KG1 (cell line): ENCODE measurements at regions not wholly inside any gene's neighbourhood (a gene's known extent, or its start where the extent isn't known, plus 50 kb on each side); places are given as distances from the start of the nearest gene placed in this dataset.

Experiments
- DNase-seq: peaks from one replicate; lab custom pipeline; 2025; lab: John Stamatoyannopoulos, UW

DNA sequence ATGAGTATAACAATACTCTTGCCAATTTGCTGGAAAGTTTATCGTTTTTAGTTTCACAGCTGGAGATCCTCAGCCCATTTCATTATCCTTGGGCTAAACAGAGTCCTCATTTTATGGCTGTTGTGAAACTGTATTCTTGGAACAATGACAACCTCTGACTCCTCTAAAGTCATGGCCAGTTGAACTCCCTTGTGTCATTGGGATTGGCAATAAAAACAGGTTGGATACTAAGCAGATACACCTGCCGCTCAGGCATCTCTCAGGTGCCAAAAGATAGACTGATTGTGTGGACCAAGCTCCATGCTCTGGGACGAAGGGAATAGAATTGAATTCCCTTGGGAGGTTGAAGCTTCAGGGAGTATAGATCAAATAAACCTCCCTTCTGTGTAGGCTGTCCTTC lies 182.2 kb downstream of the WDR11 start:
- DNase-seq, result no peak

DNA sequence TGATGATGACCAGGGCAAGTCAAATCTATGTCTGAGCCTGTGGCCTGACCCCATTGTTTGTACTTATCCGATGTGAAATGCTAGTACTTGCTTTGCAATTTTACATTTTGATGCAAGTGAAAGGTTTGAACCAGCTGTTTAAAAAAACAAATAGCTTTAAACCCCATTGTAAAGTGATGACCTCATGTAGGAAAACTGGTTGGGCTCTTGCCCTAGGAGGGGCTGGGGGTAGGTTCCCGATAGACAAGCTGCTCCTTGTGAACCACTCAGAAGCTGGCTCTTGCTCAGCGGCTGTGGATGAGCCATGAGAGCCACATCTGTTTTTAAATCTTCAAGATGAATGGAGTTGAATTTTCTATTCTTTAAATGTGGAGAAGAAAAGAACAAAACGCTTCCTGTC lies 185.3 kb downstream of the WDR11 start:
- no peak for DNase-seq

DNA sequence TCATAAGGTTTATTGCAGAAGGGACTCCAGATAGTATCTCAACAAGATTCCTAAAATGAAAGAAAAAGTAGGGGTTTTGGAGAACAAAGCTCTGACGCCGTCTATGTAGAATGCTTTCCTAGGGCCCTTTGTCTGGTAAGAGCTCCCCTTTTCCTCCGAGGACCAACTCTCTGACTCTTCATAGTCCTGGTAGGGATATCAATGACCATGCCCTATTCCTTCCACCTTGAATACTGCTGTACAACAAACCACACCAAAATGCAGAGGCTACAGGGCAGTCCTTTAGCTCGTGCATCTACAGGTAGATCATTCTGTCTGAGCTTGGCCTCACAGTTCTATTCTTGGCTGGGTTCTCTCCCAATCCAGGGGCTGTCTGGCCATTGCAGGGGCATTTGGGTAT lies 190.3 kb downstream of the WDR11 start:
- DNase-seq, result no peak

DNA sequence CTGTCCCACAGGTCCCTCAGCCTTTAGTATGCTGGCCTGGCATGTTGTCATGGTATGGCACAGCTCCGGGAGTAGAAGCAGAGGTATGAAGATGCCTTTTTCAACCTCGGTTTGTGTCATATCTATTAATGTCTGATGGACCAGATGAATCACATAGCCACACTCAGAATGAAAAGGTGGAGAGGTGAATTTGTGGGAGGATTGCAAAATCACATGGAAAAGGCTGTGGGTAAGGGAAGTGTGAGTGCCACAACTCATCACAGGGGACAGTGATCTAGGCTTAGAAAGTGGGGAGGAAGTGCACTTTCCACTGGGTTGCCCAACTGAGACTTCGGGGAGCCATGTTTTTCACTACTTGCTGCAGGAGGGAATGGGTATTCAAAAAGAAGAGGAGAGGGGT lies 190.7 kb downstream of the WDR11 start:
- no peak for DNase-seq

DNA sequence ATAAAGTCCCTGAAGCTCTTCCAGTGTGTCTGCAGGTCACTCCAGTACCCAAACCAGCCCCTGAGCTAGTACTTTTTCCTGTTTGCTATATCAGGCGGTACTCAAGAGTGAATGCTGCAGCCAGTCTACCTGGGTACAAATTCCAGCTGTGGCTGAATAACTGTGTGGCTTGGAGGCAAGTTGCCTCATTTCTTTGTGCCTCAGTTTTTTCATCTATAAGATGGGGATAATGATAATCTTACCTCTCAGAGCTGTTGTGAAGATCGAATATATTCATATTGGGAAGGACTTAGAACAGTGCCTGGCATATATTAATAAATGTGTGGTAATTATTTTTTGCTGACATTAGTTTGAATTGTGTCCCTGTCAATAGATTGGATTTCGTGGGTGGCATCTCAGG lies 191.2 kb downstream of the WDR11 start:
- no peak for DNase-seq

DNA sequence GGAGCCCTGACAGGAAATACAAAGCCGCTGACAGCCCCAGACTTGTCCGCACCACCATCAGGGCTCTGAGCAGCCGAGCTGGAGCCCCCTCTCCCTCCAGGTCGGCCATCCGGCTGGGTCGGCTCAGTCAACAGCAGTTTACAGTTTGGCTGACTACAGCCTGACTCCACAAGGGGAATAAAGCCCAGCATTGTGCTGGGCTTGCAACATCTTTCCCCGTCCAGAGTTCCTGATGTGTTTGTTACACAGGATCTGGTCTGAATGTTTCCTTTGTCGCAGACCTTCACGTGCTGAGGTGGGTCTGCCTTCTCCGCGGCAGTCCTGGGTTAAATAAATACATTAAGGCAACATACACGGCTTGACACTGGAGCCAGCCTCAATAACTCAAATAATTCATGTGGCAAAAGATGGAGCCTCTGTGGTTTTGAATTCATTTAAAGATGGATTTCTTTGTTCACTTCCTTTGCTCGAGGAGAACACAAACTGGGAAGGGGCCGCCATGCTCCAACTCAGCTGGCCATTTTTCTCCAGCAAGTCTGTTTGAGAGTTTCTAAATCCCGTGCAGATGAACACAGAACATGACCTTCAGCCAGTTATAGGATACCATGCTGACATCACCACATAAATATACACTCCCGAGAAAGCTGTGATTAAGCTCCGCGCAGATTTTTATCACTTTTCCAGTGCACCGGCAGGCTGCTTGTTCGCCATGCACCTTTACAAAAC lies 192.1 kb downstream of the WDR11 start:
- no peak for DNase-seq

DNA sequence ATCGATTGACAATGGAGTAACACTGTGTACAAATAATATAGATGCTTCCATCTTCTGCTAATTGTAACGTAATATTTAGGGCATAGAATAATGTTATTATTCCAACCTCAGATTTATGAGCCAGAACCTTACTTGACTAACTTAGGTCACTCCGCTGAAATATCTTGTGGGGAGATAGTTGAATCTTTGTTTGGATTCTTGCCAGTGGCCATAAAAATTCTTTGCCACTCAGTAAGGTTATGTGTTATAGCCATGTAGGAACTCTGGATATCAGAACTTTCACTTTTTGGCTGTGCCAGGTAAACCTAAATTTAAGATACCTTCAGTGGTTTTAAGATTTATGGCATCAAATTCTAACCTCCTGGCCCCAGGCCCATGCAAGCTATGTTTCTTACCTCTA lies 197.6 kb downstream of the WDR11 start:
- DNase-seq, result no peak

DNA sequence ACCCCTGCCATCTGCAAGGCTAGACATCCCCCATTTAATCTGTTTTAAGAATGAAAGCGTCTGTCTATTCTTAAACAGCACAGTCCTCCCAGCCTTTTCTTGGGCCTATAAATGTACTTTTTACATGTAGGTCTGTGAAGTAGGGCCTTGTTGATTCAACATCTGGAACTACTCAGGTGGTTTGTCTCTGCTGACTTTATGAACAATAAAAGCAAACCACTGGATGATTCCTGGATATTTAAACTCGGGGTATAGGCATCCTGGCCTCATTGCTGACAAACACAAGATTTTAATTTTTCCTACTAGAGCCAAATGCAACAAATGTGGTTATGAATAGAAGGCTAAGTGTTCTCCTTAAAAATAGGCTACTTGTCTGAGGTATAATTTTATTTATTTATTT lies 198.3 kb downstream of the WDR11 start:
- DNase-seq, result no peak

DNA sequence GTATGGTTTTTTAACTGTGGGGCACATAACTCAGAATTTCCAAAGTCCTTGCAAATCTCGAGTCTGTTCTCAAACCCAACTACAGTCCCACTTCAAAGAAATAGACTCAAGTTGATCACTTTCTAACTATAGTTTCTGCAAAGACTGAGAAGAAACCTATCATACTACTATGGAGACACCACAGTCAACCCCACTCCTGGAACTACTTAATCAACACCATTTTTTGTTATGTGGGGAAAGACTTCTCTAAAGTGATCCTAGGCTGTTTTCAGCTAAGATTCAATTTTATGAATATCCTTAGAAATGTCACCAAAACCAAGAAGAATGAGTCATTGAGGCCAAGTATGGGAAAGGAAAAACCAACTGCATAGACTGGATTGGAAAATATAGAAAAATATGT lies 198.8 kb downstream of the WDR11 start:
- DNase-seq, result no peak

DNA sequence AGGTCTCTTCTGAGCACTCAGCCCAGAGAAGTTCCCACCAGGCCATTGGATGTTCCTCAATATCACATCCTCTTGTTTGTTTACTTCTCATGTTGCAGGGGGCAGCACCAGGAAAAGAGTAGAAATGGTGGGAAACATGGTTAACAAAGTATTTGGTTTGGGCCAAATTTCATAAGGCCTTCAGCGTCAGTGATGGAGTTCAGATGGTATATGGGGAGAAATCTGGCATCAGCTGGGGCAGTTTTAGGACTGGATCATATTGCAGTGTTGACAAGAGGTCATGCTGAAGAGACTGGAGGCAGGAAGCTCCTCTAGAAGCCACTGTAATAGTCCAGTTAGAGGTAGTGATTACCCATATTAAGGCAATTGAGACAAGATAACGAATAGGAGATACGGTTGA lies 200.0 kb downstream of the WDR11 start:
- DNase-seq, result no peak

DNA sequence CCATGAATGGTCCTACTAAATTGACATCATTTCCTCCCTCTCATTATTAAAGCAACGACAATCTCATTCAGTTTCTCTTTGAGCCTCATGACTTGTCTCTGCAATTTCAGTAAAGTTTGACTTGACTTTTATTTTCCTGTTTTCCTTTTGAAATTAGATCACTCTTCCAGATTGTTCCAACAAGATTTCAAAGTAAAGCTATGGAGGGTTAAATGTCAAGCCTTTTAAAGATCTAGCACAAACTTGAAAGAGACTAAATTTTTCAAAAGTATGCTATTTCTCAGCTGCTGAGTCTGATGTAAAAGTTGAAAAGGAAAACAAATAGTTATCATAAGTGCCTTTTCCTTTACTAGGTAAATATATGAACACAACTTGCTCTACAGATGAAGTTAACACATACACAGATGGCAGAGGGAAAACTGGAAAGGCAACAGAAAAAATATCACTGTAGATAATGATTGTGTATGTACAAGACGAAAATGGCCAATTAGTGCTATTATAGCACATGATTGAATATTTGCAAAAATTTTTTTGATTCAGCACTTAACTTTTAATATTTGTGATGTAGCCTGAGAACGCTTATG lies 200.6 kb downstream of the WDR11 start:
- no peak for DNase-seq

DNA sequence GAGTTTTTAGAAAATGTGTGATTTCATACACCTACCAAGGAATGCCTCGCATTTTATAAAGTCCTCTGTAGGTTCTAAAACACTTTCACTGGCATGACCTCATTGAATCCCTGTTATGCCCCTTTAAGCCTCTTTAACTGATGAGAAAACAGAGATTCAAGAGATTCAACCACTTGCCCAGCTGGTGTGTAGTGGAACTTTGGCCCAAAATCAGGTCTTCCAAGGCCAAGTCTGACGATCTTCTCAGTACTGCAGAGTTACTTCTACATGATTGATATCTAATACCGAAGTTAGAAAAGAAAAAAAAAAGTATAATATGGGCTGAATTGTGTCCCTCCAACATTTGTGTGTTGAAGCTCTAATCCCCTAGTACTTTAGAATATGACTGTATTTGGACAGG lies 202.0 kb downstream of the WDR11 start:
- no peak for DNase-seq

DNA sequence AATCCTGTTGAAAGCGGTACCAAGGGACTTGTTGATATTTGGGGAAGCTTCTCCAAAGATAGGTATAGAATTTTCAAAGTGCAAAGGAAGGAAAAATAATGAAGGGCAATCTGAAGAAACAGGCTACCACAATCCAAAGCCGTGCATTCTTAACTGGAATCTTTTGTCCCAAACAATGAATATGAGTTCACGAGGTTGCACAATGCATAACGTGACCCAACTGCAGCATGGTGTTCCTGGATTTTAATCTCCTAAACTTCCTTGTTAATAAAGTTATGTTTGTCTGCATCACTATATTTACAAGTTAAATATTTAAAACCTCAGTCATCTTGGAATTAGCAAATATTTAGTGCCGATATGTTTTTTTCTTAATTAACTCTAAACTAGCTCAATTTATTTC lies 203.7 kb downstream of the WDR11 start:
- no peak for DNase-seq

DNA sequence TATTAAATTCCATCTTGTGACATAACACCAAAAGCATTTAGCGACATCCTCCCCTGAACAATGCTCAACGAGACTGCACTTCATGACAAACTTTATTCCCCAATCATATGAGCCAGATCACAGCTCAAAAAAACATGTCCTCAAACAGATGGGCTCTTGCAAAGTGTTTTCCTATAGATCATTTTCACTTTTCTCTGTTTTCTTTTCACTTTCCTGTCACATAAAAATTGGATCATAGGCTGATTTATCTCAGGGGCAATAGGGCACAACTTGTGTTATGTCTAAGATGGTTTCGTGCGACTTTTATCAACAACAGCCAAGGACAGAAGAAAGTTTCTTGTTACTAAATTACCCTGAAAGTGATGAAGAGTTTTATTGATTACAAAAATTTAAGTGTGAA lies 206.1 kb downstream of the WDR11 start:
- DNase-seq, result no peak

DNA sequence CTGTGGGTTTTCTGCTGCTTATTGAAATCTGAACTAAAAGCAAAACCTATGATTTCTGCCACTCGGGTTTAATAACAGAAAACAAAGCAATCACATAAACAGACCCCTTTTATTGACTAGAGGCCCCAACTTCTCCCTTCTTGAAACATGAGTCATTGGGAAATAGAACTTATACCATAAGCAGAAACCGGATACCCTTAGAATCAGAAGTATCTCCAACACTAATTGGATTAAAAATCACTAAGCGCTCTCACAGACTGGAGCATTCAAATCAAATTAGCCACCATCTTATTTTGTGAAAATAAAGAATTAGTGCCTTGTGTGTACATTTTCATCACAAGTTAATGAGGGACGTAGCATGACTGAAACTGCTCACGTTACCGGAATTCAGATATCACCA lies 206.9 kb downstream of the WDR11 start:
- DNase-seq, result no peak

DNA sequence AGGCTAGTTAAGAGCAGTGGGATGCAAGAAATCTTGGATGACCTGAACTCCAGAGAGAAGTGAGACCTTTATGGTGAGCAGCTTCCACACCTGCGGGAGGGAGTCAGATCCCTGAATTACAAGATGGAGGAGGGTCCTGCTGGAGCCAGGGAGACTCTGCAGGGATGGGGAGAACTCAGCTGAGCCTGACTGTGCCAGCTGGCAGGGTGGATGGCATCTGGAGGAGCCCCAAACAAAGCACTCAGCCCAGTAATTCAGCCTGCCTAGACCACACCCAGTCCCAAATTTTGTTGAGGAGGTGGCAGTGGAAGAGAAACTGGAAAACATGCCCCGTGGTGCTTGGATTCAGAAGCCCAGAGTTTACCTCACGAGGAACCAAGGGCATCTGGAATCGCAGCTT lies 208.2 kb downstream of the WDR11 start:
- DNase-seq, result no peak

DNA sequence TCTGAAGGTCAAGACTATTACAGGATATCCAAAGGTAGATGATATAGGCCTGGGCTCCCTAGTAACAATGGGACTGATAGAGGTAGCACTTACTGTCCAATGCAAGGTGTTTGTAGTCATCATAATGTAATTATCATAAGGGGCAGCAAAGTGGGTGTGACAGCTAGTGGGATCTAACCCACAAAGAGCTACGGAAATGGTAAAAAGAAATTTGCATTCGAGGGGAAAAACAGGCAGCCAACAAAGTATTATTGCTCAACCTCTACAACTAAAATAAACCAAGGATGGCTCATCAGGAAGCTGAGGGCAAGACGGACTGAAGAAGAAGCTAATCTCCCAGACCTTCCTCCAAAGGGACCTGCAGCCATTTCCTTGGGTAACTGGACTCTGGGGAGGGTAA lies 211.0 kb downstream of the WDR11 start:
- DNase-seq, result no peak

DNA sequence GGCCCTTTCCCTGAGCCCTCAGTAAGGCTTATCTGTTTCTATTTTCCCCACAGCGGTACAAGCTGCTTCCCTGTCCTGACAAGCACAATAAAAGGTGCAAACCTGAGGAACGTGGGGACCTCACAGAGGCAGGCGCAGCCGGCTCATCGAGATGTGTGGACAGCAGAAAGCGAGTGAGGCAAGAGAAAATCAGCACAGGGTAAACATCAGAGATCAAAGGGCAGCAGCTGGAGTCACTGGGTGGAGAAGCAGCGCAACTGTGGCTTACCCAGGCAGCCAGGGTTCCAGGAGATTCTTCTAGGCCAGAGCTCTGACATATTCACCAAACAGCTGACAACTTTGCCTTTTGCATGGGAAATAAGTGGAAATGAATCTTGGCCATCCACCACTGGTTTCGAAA lies 212.6 kb downstream of the WDR11 start:
- DNase-seq, result no peak

DNA sequence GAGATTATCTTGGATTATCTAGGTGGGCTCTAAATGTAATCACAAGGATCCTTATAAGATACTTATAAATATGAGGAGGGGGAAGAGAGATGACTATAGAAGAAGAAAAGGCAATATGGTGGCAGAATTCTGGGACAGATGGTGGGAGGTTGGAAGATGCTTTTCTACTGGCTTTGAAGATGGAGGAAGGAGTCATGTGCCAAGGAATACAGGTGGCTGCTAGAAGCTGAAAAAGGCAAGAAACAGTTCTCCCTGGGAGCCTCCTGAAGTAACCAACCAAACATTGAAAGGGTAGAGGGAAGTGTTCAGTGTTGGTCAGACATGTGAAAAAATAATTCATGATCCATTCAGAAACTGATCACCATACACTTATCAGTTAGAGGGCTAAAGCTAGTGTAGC lies 213.3 kb downstream of the WDR11 start:
- DNase-seq, result no peak

DNA sequence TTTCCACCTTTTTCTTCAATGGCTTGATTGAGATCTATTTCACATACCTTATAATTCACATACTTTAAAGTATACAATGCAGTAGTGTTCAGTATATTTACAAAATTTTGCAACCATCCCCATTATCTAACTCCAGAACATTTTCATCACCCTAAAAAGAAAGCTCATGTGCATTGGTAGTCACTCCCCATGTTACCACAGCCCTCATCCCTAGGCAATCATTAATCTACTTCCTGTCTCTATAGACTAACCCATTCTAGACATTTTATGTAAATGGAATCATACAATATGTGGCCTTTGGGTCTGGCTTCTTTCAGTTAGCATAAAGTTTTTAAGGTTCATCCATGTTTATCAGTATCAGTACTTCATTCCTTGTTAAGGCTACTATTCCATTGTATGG lies 214.2 kb downstream of the WDR11 start:
- DNase-seq, result no peak

DNA sequence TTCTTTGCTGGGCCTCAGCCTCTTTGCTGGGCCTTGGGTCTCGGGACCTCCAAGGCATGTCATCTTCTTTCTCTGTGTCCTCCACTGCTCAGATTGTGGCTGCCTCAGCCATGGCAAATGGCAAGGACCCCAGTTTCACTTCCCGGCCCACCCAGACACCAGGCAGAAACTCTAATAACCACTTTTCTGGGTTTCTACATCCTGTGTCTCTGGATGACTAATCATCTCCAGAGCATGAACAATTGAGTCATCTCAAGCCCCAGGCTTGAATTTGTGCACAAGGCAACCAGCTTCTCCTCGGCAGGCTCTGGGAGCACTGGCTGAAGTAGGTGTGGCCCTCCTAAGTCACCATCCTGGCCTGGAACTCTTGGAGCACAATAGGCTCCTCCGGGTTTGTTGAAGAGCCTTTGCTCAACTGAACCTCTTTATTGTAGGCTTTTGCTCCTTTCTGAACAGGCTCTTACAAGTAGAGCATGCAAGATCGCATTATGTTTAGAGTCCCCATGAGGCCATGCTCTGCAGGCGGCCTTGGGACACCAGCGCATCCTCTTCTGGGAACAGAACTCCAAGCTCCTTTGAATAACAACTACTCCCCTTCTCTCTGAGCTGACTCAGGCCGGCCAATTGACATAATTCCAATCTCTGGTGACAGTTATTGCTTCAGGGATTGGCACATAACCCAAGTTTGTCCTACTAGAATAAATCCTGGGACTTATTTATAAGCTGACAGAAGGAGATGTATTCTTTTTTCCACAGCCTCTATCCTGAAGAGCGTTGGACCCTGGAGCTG lies 218.1 kb downstream of the WDR11 start:
- no peak for DNase-seq

DNA sequence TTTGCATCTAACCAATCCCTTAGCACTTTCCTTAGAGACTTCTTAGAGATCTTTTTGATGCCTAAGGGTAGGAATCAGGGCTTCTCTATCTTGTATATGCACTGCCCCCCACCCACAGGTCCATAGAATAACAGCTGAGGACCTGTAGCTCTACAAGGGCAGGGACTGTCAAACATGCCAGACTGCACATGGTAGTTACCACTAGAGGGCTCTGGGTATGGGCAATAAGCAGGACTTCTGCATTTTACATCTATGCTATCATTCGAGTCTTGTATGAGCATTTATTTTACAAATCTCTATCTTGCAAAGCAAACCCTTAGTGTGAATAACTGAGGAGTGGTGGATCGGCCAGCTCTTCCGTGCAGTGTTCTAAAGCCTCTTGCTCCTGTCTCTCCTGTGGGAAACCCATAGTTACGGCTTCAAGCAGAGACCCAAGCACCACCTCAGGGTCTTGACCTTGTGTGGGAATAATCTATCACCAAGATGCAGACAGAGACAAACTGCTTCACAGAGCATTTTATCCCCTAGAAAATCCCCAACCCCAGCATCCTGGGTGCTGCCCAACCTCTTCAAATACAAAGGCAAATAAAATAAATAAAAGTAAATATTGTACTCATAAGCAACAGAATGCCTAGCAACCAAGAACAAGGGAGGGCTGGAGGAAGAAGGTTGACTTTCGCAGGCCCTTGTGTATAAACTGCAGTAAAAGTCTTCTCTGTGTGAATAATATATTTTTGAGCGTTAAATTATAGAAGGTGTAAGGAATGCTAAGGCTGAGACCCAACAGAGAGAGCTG lies 219.3 kb downstream of the WDR11 start:
- no peak for DNase-seq

DNA sequence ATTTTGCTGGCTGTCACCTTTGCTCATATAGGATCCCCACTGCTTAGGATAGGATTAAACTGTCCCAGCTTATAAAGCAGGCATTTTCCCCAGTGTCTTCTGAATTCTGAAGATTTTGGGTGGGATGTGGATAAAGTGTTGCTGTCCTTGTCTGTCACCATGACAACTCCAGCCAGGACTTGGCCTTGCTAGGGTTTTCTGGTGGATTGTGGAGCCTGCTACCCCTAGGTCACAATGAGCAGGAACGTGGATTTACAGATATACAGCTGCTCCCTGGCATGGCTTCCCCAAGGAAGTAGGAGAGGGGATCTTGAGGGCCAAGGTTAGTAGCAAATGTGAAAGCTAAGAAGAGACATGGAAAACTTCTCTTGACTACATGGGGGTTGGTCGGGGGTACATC lies 220.7 kb downstream of the WDR11 start:
- DNase-seq, result no peak
